ENCODE measurements at regions not wholly inside any gene's neighbourhood (a gene's known extent, or its start where the extent isn't known, plus 50 kb on each side); places are given as distances from the start of the nearest gene placed in this dataset.

DNA sequence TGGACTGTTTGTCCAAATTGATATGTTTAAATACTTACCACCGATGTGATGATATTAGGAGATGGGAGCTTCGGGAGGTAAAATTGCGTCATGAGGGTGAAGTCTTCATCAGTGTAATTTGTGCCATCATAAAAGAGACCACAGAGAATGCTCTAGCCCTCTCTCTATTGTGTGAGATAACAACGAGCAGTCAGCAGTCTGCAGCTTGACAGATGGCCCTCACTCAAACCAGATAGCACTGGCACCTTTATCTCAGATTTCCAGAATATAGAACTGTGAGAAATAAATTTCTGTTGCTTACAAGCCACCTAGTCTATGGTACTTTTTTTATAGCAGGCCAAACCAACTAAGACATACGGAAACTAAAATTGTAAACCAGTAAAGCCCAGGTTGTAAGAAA is 1718.9 kb upstream of the MIR17HG start:
- Histone ChIP-seq H3K4me3 (ENCODE audit: low read depth in 1 of 3, low read length in 3 of 3) (no peak overlapping the region), H3K27ac (ENCODE audit: low read depth in 1 of 2, low read length in 2 of 2) (no peak overlapping the region), H3K27me3 (ENCODE audit: control insufficient read depth in 4 of 4, insufficient read depth in 4 of 4, low read length in 3 of 4) (no peaks in the 10 kb centered on the region), H3K9ac (ENCODE audit: low read depth in 1 of 2, low read length in 2 of 2) (no peak overlapping the region), H3K9me3 (ENCODE audit: control insufficient read depth in 4 of 4, low read length in 3 of 4) (no peaks in the 10 kb centered on the region), H3K36me3 (ENCODE audit: control insufficient read depth in 4 of 4, insufficient read depth in 3 of 4, low read depth in 1 of 4, low read length in 3 of 4) (no peaks in the 10 kb centered on the region), H3K4me1 (ENCODE audit: control insufficient read depth in 4 of 4, insufficient read depth in 4 of 4, low read length in 3 of 4) (no peaks in the 10 kb centered on the region)
- DNase-seq (ENCODE audit: low spot score): no peak
- WGBS: 75% methylated on average over 5 of the region's 5 CpGs
- TF ChIP-seq, protein P1, sequence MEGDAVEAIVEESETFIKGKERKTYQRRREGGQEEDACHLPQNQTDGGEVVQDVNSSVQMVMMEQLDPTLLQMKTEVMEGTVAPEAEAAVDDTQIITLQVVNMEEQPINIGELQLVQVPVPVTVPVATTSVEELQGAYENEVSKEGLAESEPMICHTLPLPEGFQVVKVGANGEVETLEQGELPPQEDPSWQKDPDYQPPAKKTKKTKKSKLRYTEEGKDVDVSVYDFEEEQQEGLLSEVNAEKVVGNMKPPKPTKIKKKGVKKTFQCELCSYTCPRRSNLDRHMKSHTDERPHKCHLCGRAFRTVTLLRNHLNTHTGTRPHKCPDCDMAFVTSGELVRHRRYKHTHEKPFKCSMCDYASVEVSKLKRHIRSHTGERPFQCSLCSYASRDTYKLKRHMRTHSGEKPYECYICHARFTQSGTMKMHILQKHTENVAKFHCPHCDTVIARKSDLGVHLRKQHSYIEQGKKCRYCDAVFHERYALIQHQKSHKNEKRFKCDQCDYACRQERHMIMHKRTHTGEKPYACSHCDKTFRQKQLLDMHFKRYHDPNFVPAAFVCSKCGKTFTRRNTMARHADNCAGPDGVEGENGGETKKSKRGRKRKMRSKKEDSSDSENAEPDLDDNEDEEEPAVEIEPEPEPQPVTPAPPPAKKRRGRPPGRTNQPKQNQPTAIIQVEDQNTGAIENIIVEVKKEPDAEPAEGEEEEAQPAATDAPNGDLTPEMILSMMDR (IDR thresholded peaks at IDR 0.05; ENCODE audit: low read depth, low read length, missing input control): no peak
- TF ChIP-seq, protein P2, sequence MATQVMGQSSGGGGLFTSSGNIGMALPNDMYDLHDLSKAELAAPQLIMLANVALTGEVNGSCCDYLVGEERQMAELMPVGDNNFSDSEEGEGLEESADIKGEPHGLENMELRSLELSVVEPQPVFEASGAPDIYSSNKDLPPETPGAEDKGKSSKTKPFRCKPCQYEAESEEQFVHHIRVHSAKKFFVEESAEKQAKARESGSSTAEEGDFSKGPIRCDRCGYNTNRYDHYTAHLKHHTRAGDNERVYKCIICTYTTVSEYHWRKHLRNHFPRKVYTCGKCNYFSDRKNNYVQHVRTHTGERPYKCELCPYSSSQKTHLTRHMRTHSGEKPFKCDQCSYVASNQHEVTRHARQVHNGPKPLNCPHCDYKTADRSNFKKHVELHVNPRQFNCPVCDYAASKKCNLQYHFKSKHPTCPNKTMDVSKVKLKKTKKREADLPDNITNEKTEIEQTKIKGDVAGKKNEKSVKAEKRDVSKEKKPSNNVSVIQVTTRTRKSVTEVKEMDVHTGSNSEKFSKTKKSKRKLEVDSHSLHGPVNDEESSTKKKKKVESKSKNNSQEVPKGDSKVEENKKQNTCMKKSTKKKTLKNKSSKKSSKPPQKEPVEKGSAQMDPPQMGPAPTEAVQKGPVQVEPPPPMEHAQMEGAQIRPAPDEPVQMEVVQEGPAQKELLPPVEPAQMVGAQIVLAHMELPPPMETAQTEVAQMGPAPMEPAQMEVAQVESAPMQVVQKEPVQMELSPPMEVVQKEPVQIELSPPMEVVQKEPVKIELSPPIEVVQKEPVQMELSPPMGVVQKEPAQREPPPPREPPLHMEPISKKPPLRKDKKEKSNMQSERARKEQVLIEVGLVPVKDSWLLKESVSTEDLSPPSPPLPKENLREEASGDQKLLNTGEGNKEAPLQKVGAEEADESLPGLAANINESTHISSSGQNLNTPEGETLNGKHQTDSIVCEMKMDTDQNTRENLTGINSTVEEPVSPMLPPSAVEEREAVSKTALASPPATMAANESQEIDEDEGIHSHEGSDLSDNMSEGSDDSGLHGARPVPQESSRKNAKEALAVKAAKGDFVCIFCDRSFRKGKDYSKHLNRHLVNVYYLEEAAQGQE (IDR thresholded peaks at IDR 0.05): no peak
- TF ChIP-seq, protein P3, sequence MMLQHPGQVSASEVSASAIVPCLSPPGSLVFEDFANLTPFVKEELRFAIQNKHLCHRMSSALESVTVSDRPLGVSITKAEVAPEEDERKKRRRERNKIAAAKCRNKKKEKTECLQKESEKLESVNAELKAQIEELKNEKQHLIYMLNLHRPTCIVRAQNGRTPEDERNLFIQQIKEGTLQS (IDR thresholded peaks at IDR 0.05): no peak
- no peak for TF ChIP-seq FOXA1 (IDR thresholded peaks at IDR 0.05)
- TF ChIP-seq GABPA (IDR thresholded peaks at IDR 0.05 in 1 of 2, conservative IDR thresholded peaks at IDR 0.05 in 1 of 2): no peak
- no peak for TF ChIP-seq SP1 (IDR thresholded peaks at IDR 0.05)
- TF ChIP-seq YY1 (IDR thresholded peaks at IDR 0.05): no peak
- TF ChIP-seq JUND (IDR thresholded peaks at IDR 0.05): no peak
- TF ChIP-seq HNF4G (IDR thresholded peaks at IDR 0.05): no peak
- TF ChIP-seq NR2F2 (IDR thresholded peaks at IDR 0.05): no peak

DNA sequence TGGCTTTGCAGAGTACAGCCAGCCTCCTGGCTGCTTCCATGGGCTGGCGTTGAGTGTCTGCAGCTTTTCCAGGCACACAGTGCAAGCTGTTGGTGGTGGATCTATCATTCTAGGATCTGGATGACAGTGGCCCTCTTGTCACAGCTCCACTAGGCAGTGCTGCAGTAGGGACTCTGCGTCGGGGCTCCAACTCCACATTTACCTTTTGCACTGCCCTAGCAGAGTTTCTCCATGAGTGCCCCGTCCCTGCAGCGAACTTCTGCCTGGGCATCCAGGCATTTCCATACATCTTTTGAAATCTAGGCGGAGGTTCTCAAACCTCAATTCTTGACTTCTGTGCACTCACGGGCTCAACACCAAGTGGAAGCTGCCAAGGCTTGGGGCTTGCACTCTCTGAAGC is 1697.3 kb upstream of the MIR17HG start:
- no peaks in the 10 kb centered on the region for H3K4me1 ChIP-seq (ENCODE audit: control insufficient read depth in 4 of 4, insufficient read depth in 4 of 4, low read length in 3 of 4)
- TF ChIP-seq YY1 (IDR thresholded peaks at IDR 0.05) (no peak), JUND (IDR thresholded peaks at IDR 0.05) (no peak), FOXA1 (IDR thresholded peaks at IDR 0.05) (no peak), HNF4G (IDR thresholded peaks at IDR 0.05) (no peak), RAD21 (IDR thresholded peaks at IDR 0.05) (no peak), TAF1 (conservative IDR thresholded peaks at IDR 0.05) (no peak), HNF4A (conservative IDR thresholded peaks at IDR 0.05) (no peak), NR2F2 (IDR thresholded peaks at IDR 0.05) (no peak)
- TF ChIP-seq, protein P4, sequence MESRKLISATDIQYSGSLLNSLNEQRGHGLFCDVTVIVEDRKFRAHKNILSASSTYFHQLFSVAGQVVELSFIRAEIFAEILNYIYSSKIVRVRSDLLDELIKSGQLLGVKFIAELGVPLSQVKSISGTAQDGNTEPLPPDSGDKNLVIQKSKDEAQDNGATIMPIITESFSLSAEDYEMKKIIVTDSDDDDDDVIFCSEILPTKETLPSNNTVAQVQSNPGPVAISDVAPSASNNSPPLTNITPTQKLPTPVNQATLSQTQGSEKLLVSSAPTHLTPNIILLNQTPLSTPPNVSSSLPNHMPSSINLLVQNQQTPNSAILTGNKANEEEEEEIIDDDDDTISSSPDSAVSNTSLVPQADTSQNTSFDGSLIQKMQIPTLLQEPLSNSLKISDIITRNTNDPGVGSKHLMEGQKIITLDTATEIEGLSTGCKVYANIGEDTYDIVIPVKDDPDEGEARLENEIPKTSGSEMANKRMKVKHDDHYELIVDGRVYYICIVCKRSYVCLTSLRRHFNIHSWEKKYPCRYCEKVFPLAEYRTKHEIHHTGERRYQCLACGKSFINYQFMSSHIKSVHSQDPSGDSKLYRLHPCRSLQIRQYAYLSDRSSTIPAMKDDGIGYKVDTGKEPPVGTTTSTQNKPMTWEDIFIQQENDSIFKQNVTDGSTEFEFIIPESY (IDR thresholded peaks at IDR 0.05): no peak
- TF ChIP-seq, protein P5, sequence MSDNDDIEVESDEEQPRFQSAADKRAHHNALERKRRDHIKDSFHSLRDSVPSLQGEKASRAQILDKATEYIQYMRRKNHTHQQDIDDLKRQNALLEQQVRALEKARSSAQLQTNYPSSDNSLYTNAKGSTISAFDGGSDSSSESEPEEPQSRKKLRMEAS (IDR thresholded peaks at IDR 0.05): no peak
- no peak overlapping the region for H3K4me3 ChIP-seq (ENCODE audit: low read depth in 1 of 3, low read length in 3 of 3)
- 87% methylated on average over 7 of the region's 7 CpGs for WGBS
- DNase-seq (ENCODE audit: low spot score): no peak
- no peak overlapping the region for H3K9ac ChIP-seq (ENCODE audit: low read depth in 1 of 2, low read length in 2 of 2)
- peaks cover 0 to 8% (median 4%) of the 10 kb centered on the region in 4 donors for H3K9me3 ChIP-seq (ENCODE audit: control insufficient read depth in 4 of 4, low read length in 3 of 4)
- H3K36me3 ChIP-seq (ENCODE audit: control insufficient read depth in 4 of 4, insufficient read depth in 3 of 4, low read depth in 1 of 4, low read length in 3 of 4): no peaks in the 10 kb centered on the region
- no peaks in the 10 kb centered on the region for H3K27me3 ChIP-seq (ENCODE audit: control insufficient read depth in 4 of 4, insufficient read depth in 4 of 4, low read length in 3 of 4)
- H3K27ac ChIP-seq (ENCODE audit: low read depth in 1 of 2, low read length in 2 of 2): no peak overlapping the region

Measured in liver (tissue), 8 donors.